ENCODE measurements at regions not wholly inside any gene's neighbourhood (a gene's known extent, or its start where the extent isn't known, plus 50 kb on each side); places are given as distances from the start of the nearest gene placed in this dataset.

GRCh38 chr16:79698341-79698753, 97.8 kb upstream of the MAF start:
- BruUV-seq (replicated peaks) = no TSS peak
- Histone ChIP-seq H3K4me3 (ENCODE audit: low read depth in 2 of 2, low read length in 2 of 2) (no peak overlapping the region), H3K4me1 (ENCODE audit: control insufficient read depth, insufficient read depth, low read length) (no peaks in the 10 kb centered on the region), H3K27ac (ENCODE audit: low read length) (no peak overlapping the region), H3K27me3 (ENCODE audit: control insufficient read depth, insufficient read depth, low read length) (no peaks in the 10 kb centered on the region), H3K9me3 (ENCODE audit: control insufficient read depth, insufficient read depth, low read depth, low read length) (no peaks in the 10 kb centered on the region), H3K36me3 (ENCODE audit: control insufficient read depth, insufficient read depth, low read length) (no peaks in the 10 kb centered on the region)
- in situ Hi-C loops (cut with HindIII; ENCODE audit: low pct_unique_long_range_greater_than_20kb, low sequenced_read_pairs) = no loop called here
- no peak for ATAC-seq
- POLR2A ChIA-PET = no interaction called here
- CTCF ChIA-PET = no interaction called here
- no peak for TF ChIP-seq POLR2AphosphoS5 (IDR thresholded peaks at IDR 0.05; ENCODE audit: low read depth, low read length)
- TF ChIP-seq REST (IDR thresholded peaks at IDR 0.05; ENCODE audit: insufficient read depth in 1 of 2, low read depth in 2 of 2, low read length in 1 of 2) = no peak
- no peak for TF ChIP-seq TCF7L2 (IDR thresholded peaks at IDR 0.05; ENCODE audit: low read depth, low read length)
- TF ChIP-seq, protein P1, sequence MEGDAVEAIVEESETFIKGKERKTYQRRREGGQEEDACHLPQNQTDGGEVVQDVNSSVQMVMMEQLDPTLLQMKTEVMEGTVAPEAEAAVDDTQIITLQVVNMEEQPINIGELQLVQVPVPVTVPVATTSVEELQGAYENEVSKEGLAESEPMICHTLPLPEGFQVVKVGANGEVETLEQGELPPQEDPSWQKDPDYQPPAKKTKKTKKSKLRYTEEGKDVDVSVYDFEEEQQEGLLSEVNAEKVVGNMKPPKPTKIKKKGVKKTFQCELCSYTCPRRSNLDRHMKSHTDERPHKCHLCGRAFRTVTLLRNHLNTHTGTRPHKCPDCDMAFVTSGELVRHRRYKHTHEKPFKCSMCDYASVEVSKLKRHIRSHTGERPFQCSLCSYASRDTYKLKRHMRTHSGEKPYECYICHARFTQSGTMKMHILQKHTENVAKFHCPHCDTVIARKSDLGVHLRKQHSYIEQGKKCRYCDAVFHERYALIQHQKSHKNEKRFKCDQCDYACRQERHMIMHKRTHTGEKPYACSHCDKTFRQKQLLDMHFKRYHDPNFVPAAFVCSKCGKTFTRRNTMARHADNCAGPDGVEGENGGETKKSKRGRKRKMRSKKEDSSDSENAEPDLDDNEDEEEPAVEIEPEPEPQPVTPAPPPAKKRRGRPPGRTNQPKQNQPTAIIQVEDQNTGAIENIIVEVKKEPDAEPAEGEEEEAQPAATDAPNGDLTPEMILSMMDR (IDR thresholded peaks at IDR 0.05) = no peak
- TF ChIP-seq SIN3A (IDR thresholded peaks at IDR 0.05; ENCODE audit: borderline replicate concordance, insufficient read depth, low read depth, low read length) = no peak
- intact Hi-C loops (cut with micrococcal nuclease; ENCODE audit: unreplicated experiment) = no loop called here
- no peak for DNase-seq (ENCODE audit: low read depth, low spot score)

GRCh38 chr16:79697562-79698112, 97.1 kb upstream of the MAF start:
- TF ChIP-seq SIN3A (IDR thresholded peaks at IDR 0.05; ENCODE audit: borderline replicate concordance, insufficient read depth, low read depth, low read length) (no peak), REST (IDR thresholded peaks at IDR 0.05; ENCODE audit: insufficient read depth in 1 of 2, low read depth in 2 of 2, low read length in 1 of 2) (no peak), TCF7L2 (IDR thresholded peaks at IDR 0.05; ENCODE audit: low read depth, low read length) (no peak), POLR2AphosphoS5 (IDR thresholded peaks at IDR 0.05; ENCODE audit: low read depth, low read length) (no peak)
- TF ChIP-seq, protein P1 (IDR thresholded peaks at IDR 0.05) = no peak
- ChIA-PET CTCF (no interaction called here), POLR2A (no interaction called here)
- no TSS peak for BruUV-seq (replicated peaks)
- no peak overlapping the region for H3K27ac ChIP-seq (ENCODE audit: low read length)
- ATAC-seq (no peak), DNase-seq (ENCODE audit: low read depth, low spot score) (no peak)
- in situ Hi-C loops (cut with HindIII; ENCODE audit: low pct_unique_long_range_greater_than_20kb, low sequenced_read_pairs) = no loop called here
- H3K27me3 ChIP-seq (ENCODE audit: control insufficient read depth, insufficient read depth, low read length) = no peaks in the 10 kb centered on the region
- no peak overlapping the region for H3K4me3 ChIP-seq (ENCODE audit: low read depth in 2 of 2, low read length in 2 of 2)
- intact Hi-C loops (cut with micrococcal nuclease; ENCODE audit: unreplicated experiment) = no loop called here
- no peaks in the 10 kb centered on the region for H3K9me3 ChIP-seq (ENCODE audit: control insufficient read depth, insufficient read depth, low read depth, low read length)
- H3K4me1 ChIP-seq (ENCODE audit: control insufficient read depth, insufficient read depth, low read length) = no peaks in the 10 kb centered on the region
- no peaks in the 10 kb centered on the region for H3K36me3 ChIP-seq (ENCODE audit: control insufficient read depth, insufficient read depth, low read length)
